Gastrocnemius medialis (tissue), 4 donors: ENCODE measurements at regions not wholly inside any gene's neighbourhood (a gene's known extent, or its start where the extent isn't known, plus 50 kb on each side); places are given as distances from the start of the nearest gene placed in this dataset.

Experiments used
- CTCF ChIP-seq, 5 experiments: fragments of 450-650 bp in 3 of 5; fragments of 200-600 bp in 2 of 5; sonication (generic) in 2 of 5; IDR thresholded peaks in 4 of 5; conservative IDR thresholded peaks in 1 of 5; 1 replicate in 4 of 5; 2 replicates in 1 of 5; pipeline ENCODE4 v1.5.1; 2016 to 2019; ENCODE audit warnings: antibody characterized with exemption in 5 of 5, mild to moderate bottlenecking in 3 of 5, moderate library complexity in 3 of 5
- POLR2A ChIP-seq, 2 donors: fragments of 450-650 bp; IDR thresholded peaks; one replicate each; pipeline ENCODE4 v1.6.1; 2017; ENCODE audit warnings: antibody characterized with exemption in 2 of 2, mild to moderate bottlenecking in 2 of 2, moderate library complexity in 2 of 2

GRCh38 chr20:17857639-17858449 is 110.8 kb downstream of the SNX5 start:
- TF ChIP-seq POLR2A (IDR thresholded peaks at IDR 0.05) (no peak), CTCF (IDR thresholded peaks at IDR 0.05 in 4 of 5, conservative IDR thresholded peaks at IDR 0.05 in 1 of 5) (no peak)
